ENCODE measurements at regions not wholly inside any gene's neighbourhood (a gene's known extent, or its start where the extent isn't known, plus 50 kb on each side); places are given as distances from the start of the nearest gene placed in this dataset.

DNA sequence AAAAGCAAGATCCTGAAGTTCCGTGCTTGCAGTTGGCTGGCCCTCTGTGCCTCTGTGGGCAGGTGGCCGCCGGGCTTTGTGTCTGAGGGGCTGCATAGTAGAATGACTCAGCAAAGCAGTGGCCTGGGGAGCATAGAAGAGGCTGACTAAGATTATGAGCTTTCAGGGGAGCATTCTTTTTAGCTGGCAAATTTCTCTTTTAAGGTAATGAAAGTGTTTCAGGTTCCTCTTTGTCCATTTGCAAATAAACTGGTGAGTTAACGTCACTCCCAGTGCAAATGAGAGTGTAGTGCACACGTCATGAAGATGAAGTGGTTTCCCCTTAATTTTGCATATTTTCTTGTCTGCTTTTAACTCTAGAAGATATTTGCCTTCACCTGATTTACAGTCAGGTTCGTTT lies 98.6 kb downstream of the BCL2L11 start:
- no peak for DNase-seq (ENCODE audit: low spot score)

DNA sequence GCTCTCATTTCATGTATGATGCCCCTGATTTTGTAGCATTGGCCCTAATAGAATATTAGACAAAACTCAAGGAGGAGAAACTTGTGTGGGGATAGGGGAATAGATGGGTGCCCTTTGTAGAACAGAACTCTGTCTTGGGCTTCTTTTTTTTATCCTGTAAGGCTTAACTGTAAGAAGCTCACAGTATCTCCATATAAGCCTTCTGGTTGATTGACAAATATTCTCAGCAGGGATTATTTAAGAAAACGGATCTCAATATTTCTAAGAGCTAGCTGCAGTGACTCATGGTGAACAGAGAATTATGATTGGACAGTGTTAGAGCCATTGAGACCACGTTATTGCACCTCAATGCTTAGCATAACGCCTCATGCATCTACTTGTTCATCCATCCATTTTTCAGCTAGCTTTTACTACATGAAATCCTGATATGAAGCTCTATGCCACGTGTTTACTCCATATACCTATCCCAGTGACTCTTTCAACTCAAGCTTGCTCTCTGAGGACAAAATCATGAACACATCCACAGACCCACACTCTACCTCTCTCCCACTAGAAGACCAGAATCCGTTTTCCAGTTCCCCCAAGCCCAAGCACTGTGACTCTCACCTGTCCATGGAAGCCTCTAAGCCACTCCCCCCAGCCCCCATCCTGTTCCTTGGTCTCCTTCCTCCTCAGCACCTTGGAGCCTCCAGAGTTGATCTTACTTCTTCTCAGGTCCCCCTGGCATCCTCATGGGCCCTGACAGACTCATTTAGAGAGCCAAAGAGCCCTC lies 99.2 kb downstream of the BCL2L11 start:
- no peak for DNase-seq (ENCODE audit: low spot score)

DNA sequence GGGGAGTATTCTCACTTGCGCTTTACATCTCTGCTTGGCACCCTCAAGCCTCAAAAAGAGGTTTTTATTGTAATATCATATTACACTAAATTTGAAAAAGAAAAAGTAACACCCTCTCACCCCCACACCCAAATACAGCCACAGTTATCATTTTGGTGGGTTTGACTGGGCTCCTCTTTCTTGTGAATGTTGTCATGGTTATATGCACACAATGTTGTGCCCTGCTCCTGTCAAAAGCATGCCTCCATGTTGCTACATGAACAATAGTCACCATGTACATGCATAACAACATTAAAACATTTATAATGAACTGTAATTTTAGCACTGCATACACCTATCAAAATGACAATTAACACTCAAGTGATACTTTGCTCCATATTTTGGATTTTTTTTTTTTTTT lies 100.2 kb downstream of the BCL2L11 start:
- no peak for DNase-seq (ENCODE audit: low spot score)

GRCh38 chr2:111221701-111222100 lies 101.0 kb downstream of the BCL2L11 start:
- no peak for DNase-seq (ENCODE audit: low spot score)

DNA sequence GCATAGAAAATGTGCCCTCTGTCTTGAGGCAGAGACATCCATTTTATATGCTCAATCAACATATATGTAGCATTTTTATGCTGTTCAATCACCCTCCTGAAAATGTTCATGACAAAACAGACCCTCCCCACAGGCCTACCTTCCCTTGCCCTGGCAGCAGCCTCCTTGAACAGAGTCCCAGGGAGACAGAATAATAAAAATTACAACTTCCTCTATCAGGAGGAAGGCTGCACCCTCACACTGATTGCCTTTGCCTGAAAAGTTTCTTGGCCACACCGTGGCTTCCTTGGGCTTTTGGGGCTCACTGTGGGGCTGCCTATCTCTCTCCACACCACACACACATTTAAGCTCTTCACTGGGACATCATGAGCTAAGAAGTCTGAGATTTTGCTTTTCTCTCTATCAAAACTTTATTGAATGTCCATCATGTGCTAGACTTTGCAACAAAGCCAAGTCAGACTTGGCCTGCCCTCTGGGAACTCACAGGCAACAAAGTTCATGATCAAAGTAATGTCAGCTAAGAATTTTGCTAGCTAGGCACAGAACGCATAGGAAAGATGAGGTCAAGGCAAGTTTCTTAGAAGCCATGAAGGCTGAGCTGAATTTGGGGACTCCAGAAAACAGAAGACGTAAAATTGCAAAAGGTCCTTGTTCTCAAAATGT lies 101.6 kb downstream of the BCL2L11 start:
- DNase-seq (ENCODE audit: low spot score), result no peak

- DNase-seq (ENCODE audit: low spot score), result no peak
Observed at GRCh38 chr2:111225856-111226255, 105.1 kb downstream of the BCL2L11 start.

DNA sequence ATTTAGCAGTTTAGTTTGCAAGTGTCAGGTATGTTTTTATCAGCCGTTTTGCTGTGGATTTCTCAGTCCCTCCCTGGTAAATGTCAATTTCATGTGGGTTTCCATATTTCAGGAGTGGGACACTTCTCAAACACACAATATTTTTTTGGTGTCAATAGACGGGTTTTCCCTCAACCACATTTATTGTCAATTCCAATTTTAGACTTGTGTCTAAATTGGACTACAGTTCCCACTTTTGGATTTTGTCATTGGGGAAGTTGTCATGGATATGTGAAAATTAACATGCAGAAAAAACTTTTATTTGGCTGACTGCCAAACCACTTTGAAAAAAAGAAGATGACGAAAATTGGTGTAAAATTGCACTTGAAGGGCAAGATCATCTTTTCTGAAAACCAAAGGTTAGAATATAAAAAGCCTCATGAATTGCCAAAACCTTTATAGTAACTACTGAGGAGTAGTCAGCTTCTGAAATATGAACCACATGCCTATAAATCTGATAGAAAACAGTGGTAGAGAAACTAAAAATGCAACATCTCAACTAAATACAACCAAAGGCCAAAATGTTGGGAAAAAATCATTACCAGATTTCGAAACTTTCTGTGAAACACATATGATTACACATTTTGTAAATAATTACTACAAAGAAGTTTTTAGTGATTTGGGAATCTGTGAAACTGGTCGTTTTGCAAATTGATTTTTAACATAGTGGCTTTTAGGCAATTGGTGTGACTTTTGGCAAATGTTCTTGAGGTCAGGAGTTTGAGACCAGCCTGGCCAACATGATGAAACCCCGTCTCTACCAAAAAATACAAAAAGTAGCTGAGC lies 106.4 kb downstream of the BCL2L11 start:
- no peak for DNase-seq (ENCODE audit: low spot score)

DNA sequence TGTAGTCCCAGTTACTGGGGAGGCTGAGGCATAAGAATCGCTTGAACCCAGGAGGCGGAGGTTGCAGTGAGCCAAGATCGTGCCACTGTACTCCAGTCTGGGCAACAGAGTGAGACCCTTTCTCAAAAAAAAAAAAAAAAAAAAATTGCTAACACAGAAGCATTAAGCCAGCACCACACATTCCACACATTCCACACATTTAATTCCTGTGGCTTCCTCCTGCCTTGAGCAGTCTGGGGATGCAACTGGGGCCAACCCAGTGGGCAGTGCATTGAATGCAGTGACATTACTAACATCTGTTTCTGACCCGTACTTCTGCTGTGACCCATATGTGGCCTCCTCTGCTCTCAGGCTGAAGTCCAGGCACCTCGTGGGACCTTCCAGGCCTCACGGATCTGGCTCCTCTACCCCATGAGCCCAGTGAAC lies 107.0 kb downstream of the BCL2L11 start:
- DNase-seq (ENCODE audit: low spot score), result peak; percentile 81

GRCh38 chr2:111231532-111232252 lies 111.0 kb downstream of the BCL2L11 start:
- DNase-seq (ENCODE audit: low spot score), result no peak

GRCh38 chr2:111235192-111236015 lies 114.7 kb downstream of the BCL2L11 start:
- no peak for DNase-seq (ENCODE audit: low spot score)

DNA sequence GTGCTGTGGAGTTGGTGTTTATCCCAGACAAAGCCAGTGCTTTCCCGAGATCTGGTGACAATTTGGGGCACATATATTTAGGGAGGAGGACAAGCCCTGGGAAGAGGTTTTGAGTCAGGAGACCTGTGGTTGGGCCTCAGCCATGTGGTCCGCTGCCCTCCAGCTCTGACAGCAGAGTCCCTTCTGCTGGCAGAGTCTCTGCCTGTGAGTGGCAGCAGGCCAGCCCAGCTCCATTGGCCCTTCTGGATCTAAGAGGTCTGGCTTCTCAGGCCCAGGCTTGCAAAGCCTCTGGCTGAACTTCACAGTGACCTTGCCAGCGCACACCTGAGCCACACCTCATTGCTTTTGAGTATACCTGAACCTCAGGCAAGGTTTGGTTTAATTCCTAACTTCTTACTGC lies 115.3 kb downstream of the BCL2L11 start:
- DNase-seq (ENCODE audit: low spot score), result no peak

- no peak for DNase-seq (ENCODE audit: low spot score)
Observed at GRCh38 chr2:111238296-111238695, 117.6 kb downstream of the BCL2L11 start.

DNA sequence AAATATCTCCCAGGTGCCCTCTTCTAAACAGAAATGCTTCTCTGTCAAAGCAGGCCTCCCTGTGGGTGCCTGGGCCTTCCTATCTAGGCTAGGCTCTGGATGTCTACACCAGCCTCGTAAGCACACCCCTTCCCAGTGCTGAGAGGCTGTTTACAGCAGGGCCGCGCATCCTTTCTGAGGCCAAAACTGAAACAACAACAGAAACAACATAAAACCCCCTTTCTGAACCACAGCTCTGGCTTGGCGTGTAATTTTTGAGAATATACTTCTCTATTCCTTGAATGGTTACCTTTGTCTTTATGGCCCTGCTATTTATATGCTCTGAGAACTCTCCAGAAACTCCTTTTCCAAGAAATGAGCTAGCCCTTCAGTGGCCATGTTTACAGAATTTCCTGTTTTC lies 118.4 kb downstream of the BCL2L11 start:
- no peak for DNase-seq (ENCODE audit: low spot score)

DNA sequence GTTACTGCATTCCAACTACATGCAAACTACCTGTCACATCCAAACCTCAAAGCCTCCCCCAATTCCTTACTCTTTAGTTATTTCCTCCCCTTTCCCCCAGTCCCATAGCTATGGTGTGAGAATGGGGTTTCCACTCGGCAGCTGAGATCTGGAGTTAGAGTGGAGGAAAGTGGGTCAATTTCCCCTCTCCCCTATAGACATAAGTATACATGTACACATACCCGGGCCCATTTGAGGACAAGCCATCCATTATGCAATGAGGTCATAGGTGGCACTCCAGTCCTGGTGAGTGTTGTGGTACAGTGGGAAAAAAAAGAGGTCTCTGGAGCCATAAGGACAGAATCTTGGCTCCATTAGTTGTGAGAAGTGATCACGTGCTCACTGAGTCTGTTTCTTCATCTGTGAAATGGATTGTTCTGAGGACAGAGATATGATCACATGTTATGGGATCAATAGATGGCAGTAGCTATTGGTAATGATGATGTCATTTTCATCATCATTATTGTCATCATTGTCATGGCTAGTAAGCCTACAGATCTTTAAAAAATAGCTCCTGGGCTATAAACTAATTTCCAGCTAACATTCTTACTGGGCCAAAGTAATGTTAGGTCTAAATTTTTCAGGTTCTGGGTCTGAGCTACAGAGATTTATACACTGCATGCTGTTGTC lies 119.0 kb downstream of the BCL2L11 start:
- DNase-seq (ENCODE audit: low spot score), result no peak

DNA sequence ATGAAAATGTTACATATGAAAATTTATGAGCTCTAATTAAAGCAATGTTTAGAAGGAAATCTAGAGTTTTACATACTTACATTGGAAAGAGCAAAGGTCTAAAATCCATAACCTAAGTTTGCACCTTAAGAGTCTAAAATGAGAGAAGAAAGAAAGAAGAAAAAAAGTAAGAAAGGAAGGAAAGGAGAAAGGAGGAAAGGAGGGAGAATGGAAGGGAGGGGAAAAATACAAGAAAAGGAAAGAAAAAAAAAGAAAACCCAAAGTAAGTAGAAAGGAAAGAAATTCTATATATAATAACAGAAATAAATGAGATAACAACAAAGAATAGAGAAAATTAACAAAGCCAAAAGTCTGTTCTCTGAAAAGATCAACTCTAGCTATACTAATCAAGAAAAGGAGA lies 122.6 kb downstream of the BCL2L11 start:
- DNase-seq (ENCODE audit: low spot score), result no peak

DNA sequence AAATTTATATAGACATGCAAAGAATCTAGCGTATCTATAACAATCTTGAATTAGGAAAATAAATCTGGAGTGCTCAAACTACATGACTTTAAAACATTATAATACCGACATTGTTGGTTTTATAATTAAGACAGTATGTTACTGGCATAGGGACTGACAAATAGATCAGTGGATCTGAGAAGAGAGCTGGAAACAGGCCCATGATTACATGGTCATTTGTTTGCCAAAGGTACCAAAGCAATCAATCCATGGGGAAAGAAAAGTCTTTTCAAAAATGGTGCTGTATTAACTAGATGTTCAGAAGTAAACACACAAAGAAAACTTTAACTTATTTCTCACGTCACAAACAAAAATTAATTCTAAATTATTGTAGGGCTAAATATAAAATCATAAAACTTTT lies 124.2 kb downstream of the BCL2L11 start:
- no peak for DNase-seq (ENCODE audit: low spot score)

DNA sequence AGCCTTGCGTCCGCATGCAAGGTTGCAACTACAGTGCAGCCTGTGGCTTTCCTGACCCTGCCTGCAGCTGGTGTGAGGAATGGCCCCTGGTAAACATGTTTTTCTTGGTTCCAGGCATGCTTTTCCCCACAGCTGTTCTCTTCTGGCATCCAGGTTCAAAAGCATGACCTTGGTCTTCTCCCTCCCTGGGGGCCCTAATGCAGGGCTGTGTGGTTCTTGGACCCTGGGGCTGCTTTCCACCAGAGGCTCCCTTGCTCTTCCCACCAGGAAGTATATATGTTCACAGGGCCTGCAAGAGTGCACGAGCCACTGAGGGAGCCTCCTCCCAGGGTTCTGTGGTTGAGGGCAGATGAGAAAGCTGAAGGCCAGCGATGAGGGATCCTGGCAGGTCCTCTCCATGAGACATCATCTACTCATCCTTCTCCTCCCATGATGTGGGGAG lies 125.9 kb downstream of the BCL2L11 start:
- no peak for DNase-seq (ENCODE audit: low spot score)

DNA sequence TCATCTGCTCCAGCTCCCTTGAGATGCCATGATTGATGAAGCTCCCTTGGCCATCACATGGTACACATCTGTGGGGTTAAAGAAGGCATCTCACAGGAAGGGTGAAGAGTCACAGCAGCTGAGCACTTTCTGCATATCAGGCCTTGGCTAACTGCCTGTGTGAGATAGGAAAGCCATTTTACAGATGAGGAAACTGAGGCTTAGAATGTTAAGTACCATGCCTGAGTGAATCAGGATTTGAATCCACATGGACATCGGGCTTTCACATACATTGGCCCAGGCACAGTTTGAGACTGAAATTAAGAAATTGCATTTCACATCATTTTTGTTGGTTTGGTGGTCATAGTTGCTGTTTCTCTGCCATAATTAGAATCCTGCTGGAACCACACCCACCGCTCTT lies 126.8 kb downstream of the BCL2L11 start:
- no peak for DNase-seq (ENCODE audit: low spot score)

DNA sequence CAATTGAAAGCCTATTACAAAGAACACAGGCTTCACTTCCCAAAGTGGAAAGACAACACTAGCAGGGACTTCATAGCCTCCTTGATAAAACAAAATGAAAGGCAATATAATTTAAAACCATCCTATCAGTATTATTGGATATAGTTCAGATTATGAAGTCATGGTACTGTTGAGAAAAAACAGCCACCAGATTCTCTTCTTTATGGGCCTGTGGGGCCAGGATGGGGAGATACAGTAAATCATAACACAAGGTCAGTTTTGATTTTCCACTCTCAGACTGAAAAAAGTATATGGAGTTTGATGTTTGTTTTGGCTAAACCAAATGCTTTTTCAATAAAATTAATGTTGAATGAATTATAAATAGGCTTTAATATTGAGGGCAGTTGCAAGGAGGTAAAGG lies 129.1 kb downstream of the BCL2L11 start:
- DNase-seq (ENCODE audit: low spot score), result no peak

DNA sequence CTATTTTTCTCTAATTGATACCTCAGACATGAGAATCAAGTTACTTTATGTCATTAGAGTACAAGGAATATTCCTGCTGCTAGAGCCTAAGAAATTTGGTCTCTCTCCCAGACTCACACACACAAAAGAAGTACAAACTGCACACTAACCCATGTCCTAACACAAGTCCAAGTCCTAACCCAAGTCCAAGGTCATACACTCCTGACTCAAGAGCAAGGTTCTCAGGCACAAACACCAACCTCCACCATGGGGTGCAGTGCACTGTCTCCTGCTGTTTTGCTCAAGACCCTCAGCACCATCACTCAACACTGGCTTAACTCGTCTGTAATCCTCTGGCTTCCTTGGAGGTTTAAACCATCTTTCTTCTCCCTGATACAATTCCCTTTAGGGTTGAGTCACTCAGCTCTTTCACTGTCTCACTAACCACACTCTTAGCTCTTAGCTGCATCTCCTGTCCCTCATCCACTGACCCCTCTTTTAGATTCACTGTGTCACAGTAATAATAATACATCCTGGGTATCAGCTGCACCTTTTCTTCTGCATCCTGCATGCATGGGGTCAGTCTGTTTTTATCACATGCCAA lies 129.8 kb downstream of the BCL2L11 start:
- DNase-seq (ENCODE audit: low spot score), result no peak
